ENCODE measurements at regions not wholly inside any gene's neighbourhood (a gene's known extent, or its start where the extent isn't known, plus 50 kb on each side); places are given as distances from the start of the nearest gene placed in this dataset.

DNA sequence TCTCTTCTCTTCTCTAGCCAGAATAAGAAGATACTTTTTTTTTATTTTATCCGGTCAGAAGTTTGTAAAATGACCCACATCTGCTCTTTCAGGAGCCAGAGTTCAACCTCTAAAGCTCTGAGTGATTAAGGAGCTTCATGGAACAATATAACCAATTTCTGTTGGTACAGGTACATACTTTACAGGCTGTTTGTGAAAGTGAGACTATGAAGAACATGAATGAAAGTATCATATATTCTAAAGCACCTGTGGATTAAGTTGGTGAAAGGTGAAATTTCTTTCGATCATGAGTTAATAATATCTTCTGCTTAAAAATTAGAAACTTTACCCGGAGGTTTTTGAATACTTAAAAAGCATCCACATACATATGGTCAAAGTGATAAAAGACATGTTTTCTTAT, 65.2 kb downstream of the DMRT2 start:
- no peak overlapping the region for H3K9ac ChIP-seq (ENCODE audit: low read length in 5 of 5)

DNA sequence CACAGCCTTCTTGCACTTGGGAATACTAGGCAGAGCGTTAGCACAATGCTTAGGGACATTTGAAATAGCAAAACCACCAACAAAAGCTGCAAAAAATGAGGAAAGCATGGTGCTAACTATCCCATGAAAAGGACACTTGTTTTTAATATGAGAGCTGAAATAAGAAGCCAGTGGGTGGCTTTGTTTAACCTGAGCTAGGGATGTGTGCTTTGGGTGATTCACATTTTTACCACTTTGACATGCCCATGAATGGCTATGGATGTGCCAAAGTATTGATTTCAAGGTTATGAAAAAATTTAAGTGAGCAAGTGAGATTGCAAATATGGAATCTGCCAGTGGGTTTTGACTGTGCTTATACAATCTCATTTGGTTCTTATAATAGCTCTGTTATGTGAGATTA, 67.3 kb downstream of the DMRT2 start:
- no peaks in the 10 kb centered on the region for H3K36me3 ChIP-seq (ENCODE audit: control insufficient read depth in 5 of 5, insufficient read depth in 5 of 5, low read length in 5 of 5)
- H3K4me3 ChIP-seq (ENCODE audit: low read depth in 1 of 5, low read length in 5 of 5), result no peak overlapping the region
- H3K9ac ChIP-seq (ENCODE audit: low read length in 5 of 5), result no peak overlapping the region
- no peaks in the 10 kb centered on the region for H3K4me1 ChIP-seq (ENCODE audit: control insufficient read depth in 5 of 5, insufficient read depth in 5 of 5, low read length in 5 of 5)
- no peaks in the 10 kb centered on the region for H3K27me3 ChIP-seq (ENCODE audit: control insufficient read depth in 5 of 5, insufficient read depth in 4 of 5, low read length in 5 of 5)
- no peak overlapping the region for H3K27ac ChIP-seq (ENCODE audit: low read depth, low read length)
- no peaks in the 10 kb centered on the region for H3K9me3 ChIP-seq (ENCODE audit: control insufficient read depth in 5 of 5, low read length in 5 of 5)

More for the DNA sequence above, 65.2 kb downstream of the DMRT2 start:
- H3K36me3 ChIP-seq (ENCODE audit: control insufficient read depth in 5 of 5, insufficient read depth in 5 of 5, low read length in 5 of 5), result no peaks in the 10 kb centered on the region
- H3K27ac ChIP-seq (ENCODE audit: low read depth, low read length), result no peak overlapping the region
- H3K4me3 ChIP-seq (ENCODE audit: low read depth in 1 of 5, low read length in 5 of 5), result no peak overlapping the region
- H3K27me3 ChIP-seq (ENCODE audit: control insufficient read depth in 5 of 5, insufficient read depth in 4 of 5, low read length in 5 of 5), result no peaks in the 10 kb centered on the region
- H3K9me3 ChIP-seq (ENCODE audit: control insufficient read depth in 5 of 5, low read length in 5 of 5), result no peaks in the 10 kb centered on the region
- no peaks in the 10 kb centered on the region for H3K4me1 ChIP-seq (ENCODE audit: control insufficient read depth in 5 of 5, insufficient read depth in 5 of 5, low read length in 5 of 5)

DNA sequence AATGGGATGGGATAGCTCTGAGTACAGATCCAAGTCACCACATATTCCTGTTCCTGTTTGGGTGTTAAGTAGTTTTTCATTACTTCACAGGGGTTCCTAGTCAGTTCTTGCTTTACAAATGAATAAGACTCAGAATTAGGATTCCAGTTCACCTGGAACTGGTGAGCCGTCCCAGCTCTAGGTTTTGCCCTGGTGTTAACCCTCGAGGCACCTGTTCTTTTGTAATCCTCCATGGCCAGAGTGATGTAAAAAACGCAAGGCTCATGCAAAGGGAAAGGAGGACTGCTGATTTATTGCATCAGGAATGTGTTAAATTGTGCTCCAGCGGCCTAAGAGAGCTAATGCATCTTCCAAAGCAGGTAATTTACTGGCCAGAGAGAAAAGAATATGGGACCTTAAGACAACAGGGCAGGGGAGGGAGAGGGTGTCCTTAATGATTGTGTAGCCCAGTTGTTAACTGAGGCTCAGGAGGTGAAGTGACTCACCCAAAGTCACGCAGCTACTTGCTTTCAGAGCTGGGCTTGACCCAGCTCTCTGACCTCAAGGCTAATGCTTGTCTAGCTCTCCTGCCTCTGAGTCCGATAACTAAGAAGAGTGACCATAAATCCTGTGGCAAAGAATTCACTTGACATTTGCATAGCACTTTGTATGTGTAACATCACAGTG, 70.5 kb downstream of the DMRT2 start:
- Histone ChIP-seq H3K4me3 (ENCODE audit: low read depth in 1 of 5, low read length in 5 of 5) (no peak overlapping the region), H3K27ac (ENCODE audit: low read depth, low read length) (no peak overlapping the region), H3K9me3 (ENCODE audit: control insufficient read depth in 5 of 5, low read length in 5 of 5) (no peaks in the 10 kb centered on the region), H3K9ac (ENCODE audit: low read length in 5 of 5) (no peak overlapping the region), H3K27me3 (ENCODE audit: control insufficient read depth in 5 of 5, insufficient read depth in 4 of 5, low read length in 5 of 5) (no peaks in the 10 kb centered on the region), H3K4me1 (ENCODE audit: control insufficient read depth in 5 of 5, insufficient read depth in 5 of 5, low read length in 5 of 5) (no peaks in the 10 kb centered on the region), H3K36me3 (ENCODE audit: control insufficient read depth in 5 of 5, insufficient read depth in 5 of 5, low read length in 5 of 5) (no peaks in the 10 kb centered on the region)

DNA sequence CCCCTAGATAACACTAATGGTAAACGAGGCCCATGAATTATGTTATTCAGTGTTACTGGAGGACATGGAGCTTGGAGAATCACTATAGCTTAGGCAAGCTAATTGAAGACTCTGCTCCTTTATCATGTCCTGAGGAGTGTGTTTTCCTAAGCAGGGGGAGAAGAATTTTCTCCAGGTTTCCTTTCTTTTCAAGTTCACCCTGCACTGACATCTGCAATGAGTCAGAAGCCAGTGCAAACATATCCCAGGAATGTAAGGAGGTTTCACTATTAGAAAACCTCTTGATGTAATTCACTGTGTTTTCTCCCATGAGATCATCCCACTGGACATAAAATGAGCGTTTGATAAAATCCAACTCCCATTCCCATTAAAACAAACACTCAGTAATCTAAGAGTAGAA, 75.6 kb downstream of the DMRT2 start:
- no peak overlapping the region for H3K9ac ChIP-seq (ENCODE audit: low read length in 5 of 5)
- H3K4me3 ChIP-seq (ENCODE audit: low read depth in 1 of 5, low read length in 5 of 5), result no peak overlapping the region
- no peak overlapping the region for H3K27ac ChIP-seq (ENCODE audit: low read depth, low read length)
- H3K27me3 ChIP-seq (ENCODE audit: control insufficient read depth in 5 of 5, insufficient read depth in 4 of 5, low read length in 5 of 5), result no peaks in the 10 kb centered on the region
- no peaks in the 10 kb centered on the region for H3K36me3 ChIP-seq (ENCODE audit: control insufficient read depth in 5 of 5, insufficient read depth in 5 of 5, low read length in 5 of 5)
- H3K9me3 ChIP-seq (ENCODE audit: control insufficient read depth in 5 of 5, low read length in 5 of 5), result peaks cover 0 to 6% (median 4%) of the 10 kb centered on the region in 5 donors
- H3K4me1 ChIP-seq (ENCODE audit: control insufficient read depth in 5 of 5, insufficient read depth in 5 of 5, low read length in 5 of 5), result no peaks in the 10 kb centered on the region

DNA sequence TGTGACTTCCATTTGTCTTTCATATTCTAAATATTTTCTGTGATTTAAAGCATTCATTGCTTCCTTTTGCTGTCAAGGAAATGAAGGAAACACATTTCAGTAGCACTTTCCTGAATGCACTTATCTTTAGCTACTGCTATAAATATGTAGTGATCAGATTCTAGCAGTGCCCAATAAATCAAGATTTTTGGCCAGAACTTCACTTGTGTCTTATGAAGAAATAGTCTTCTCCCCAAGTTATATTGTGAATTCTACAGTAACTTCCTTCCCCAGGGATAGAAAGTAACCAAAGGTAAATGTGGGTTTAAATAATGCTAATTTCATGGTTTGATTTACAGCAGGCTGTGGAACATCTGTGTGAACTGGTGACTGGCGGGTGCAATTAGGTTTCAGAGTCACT, 77.9 kb downstream of the DMRT2 start:
- H3K9ac ChIP-seq (ENCODE audit: low read length in 5 of 5), result no peak overlapping the region
- no peaks in the 10 kb centered on the region for H3K4me1 ChIP-seq (ENCODE audit: control insufficient read depth in 5 of 5, insufficient read depth in 5 of 5, low read length in 5 of 5)
- peaks cover 0 to 6% (median 4%) of the 10 kb centered on the region in 5 donors for H3K9me3 ChIP-seq (ENCODE audit: control insufficient read depth in 5 of 5, low read length in 5 of 5)
- no peaks in the 10 kb centered on the region for H3K27me3 ChIP-seq (ENCODE audit: control insufficient read depth in 5 of 5, insufficient read depth in 4 of 5, low read length in 5 of 5)
- no peak overlapping the region for H3K27ac ChIP-seq (ENCODE audit: low read depth, low read length)
- H3K36me3 ChIP-seq (ENCODE audit: control insufficient read depth in 5 of 5, insufficient read depth in 5 of 5, low read length in 5 of 5), result no peaks in the 10 kb centered on the region
- H3K4me3 ChIP-seq (ENCODE audit: low read depth in 1 of 5, low read length in 5 of 5), result no peak overlapping the region

DNA sequence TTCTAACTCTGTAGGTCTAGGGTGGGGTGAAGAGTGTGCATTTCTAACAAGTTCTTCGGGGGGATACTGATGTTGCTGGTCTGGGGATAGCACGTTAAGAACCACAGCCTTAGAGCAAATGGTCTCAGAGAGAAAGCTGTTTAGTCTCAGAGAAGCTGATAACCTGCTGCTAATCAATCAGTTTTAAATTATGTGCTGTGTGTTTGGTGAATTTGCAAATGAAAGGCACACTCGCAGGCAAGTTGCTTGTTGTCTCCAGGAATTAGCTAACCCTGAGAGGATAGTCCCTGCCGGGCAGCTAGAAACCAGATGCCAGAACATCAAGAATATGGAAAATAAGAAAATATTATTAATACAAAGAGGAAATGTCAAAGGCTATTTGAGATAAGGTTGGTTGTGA, 79.2 kb downstream of the DMRT2 start:
- Histone ChIP-seq H3K36me3 (ENCODE audit: control insufficient read depth in 5 of 5, insufficient read depth in 5 of 5, low read length in 5 of 5) (no peaks in the 10 kb centered on the region), H3K9me3 (ENCODE audit: control insufficient read depth in 5 of 5, low read length in 5 of 5) (peaks cover 0 to 6% (median 4%) of the 10 kb centered on the region in 5 donors), H3K27me3 (ENCODE audit: control insufficient read depth in 5 of 5, insufficient read depth in 4 of 5, low read length in 5 of 5) (no peaks in the 10 kb centered on the region), H3K27ac (ENCODE audit: low read depth, low read length) (no peak overlapping the region), H3K9ac (ENCODE audit: low read length in 5 of 5) (no peak overlapping the region), H3K4me3 (ENCODE audit: low read depth in 1 of 5, low read length in 5 of 5) (no peak overlapping the region), H3K4me1 (ENCODE audit: control insufficient read depth in 5 of 5, insufficient read depth in 5 of 5, low read length in 5 of 5) (no peaks in the 10 kb centered on the region)

DNA sequence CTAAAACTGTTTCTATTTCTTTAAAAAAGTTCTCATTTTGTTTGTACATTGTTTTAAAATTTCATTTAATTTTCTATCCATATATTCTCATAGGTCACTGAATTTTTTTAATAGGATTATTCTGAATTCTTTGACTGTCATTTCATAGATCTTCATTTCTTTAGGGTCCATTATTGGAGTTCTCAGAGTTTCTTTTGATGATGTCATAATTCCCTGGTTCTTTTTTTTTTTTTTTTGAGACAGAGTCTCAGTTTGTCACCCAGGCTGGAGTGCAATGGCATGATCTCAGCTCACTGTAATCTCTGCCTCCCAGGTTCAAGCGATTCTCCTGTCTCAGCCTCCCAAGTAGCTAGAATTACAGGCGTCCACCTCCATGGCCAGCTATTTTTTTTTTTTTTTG, 89.9 kb downstream of the DMRT2 start:
- Histone ChIP-seq H3K4me1 (ENCODE audit: control insufficient read depth in 5 of 5, insufficient read depth in 5 of 5, low read length in 5 of 5) (no peaks in the 10 kb centered on the region), H3K36me3 (ENCODE audit: control insufficient read depth in 5 of 5, insufficient read depth in 5 of 5, low read length in 5 of 5) (no peaks in the 10 kb centered on the region), H3K27me3 (ENCODE audit: control insufficient read depth in 5 of 5, insufficient read depth in 4 of 5, low read length in 5 of 5) (no peaks in the 10 kb centered on the region), H3K27ac (ENCODE audit: low read depth, low read length) (no peak overlapping the region), H3K9me3 (ENCODE audit: control insufficient read depth in 5 of 5, low read length in 5 of 5) (peaks cover 0 to 9% (median 6%) of the 10 kb centered on the region in 5 donors), H3K9ac (ENCODE audit: low read length in 5 of 5) (no peak overlapping the region), H3K4me3 (ENCODE audit: low read depth in 1 of 5, low read length in 5 of 5) (no peak overlapping the region)

DNA sequence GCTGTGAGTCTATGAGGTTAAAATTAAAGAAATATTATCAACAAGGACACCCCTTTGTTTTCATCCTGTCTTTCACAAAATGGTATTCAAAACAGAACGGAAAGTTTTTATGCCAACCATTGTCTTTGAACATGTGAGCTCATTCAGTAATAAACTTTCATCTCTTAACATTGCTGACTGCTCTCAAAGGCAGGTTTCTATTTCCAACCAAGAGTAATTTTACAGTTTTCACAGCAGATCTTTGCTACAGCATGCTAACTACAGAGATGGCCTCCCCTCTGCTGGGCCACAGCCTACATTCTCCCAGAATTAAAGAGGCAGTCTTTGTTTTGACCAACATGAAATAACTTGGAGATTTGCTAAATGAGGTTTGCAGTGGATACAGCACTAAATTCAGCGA, 101.5 kb downstream of the DMRT2 start:
- Histone ChIP-seq H3K4me3 (ENCODE audit: low read depth in 1 of 5, low read length in 5 of 5) (no peak overlapping the region), H3K27ac (ENCODE audit: low read depth, low read length) (no peak overlapping the region), H3K9me3 (ENCODE audit: control insufficient read depth in 5 of 5, low read length in 5 of 5) (no peaks in the 10 kb centered on the region), H3K4me1 (ENCODE audit: control insufficient read depth in 5 of 5, insufficient read depth in 5 of 5, low read length in 5 of 5) (no peaks in the 10 kb centered on the region), H3K27me3 (ENCODE audit: control insufficient read depth in 5 of 5, insufficient read depth in 4 of 5, low read length in 5 of 5) (no peaks in the 10 kb centered on the region), H3K9ac (ENCODE audit: low read length in 5 of 5) (no peak overlapping the region), H3K36me3 (ENCODE audit: control insufficient read depth in 5 of 5, insufficient read depth in 5 of 5, low read length in 5 of 5) (no peaks in the 10 kb centered on the region)

DNA sequence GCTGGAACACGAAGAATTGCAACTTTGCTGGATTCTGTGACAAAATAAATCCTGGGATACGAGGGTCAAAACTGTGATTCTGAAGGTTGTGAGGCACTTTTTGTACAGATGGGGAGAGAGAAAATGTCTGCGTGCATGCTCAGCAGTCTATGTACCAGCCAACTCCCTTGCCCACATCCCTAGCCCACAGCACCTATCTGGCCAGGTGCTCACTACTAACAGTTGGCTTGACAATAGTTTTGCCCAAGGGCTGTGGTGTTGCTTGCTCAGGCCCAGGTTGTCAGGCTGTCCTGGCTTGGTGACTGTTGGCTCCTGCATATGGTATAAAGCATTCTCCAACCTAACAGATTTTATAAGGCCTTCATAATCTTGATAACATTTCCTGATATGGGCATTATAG, 102.0 kb downstream of the DMRT2 start:
- H3K9ac ChIP-seq (ENCODE audit: low read length in 5 of 5), result no peak overlapping the region
- H3K4me3 ChIP-seq (ENCODE audit: low read depth in 1 of 5, low read length in 5 of 5), result no peak overlapping the region
- no peaks in the 10 kb centered on the region for H3K27me3 ChIP-seq (ENCODE audit: control insufficient read depth in 5 of 5, insufficient read depth in 4 of 5, low read length in 5 of 5)
- no peak overlapping the region for H3K27ac ChIP-seq (ENCODE audit: low read depth, low read length)
- H3K36me3 ChIP-seq (ENCODE audit: control insufficient read depth in 5 of 5, insufficient read depth in 5 of 5, low read length in 5 of 5), result no peaks in the 10 kb centered on the region
- H3K9me3 ChIP-seq (ENCODE audit: control insufficient read depth in 5 of 5, low read length in 5 of 5), result no peaks in the 10 kb centered on the region
- H3K4me1 ChIP-seq (ENCODE audit: control insufficient read depth in 5 of 5, insufficient read depth in 5 of 5, low read length in 5 of 5), result peaks cover 0 to 3% (median 0%) of the 10 kb centered on the region in 5 donors

DNA sequence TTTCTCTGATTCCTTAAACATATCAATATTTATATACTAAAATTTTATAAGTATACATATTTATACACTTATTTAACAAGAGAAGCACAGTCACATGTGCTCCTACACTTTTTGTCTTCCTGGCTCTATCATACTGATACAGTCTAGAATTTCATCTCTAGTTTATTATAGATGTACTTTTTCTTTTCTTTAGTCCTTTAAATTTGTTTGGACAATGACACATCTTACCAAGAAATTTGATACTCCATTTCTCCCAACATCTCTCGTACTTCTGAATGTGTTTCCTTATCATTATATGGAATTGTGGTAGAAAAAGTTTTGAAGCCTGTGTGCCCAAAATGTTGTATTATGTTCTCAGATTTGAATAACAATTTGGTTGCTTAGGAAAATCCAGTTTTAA, 104.6 kb downstream of the DMRT2 start:
- H3K4me1 ChIP-seq (ENCODE audit: control insufficient read depth in 5 of 5, insufficient read depth in 5 of 5, low read length in 5 of 5), result peaks cover 0 to 3% (median 0%) of the 10 kb centered on the region in 5 donors
- no peak overlapping the region for H3K9ac ChIP-seq (ENCODE audit: low read length in 5 of 5)
- no peaks in the 10 kb centered on the region for H3K36me3 ChIP-seq (ENCODE audit: control insufficient read depth in 5 of 5, insufficient read depth in 5 of 5, low read length in 5 of 5)
- H3K27me3 ChIP-seq (ENCODE audit: control insufficient read depth in 5 of 5, insufficient read depth in 4 of 5, low read length in 5 of 5), result no peaks in the 10 kb centered on the region
- no peak overlapping the region for H3K4me3 ChIP-seq (ENCODE audit: low read depth in 1 of 5, low read length in 5 of 5)
- no peaks in the 10 kb centered on the region for H3K9me3 ChIP-seq (ENCODE audit: control insufficient read depth in 5 of 5, low read length in 5 of 5)
- H3K27ac ChIP-seq (ENCODE audit: low read depth, low read length), result no peak overlapping the region
